Heart right ventricle (tissue), 16 donors: ENCODE measurements at regions not wholly inside any gene's neighbourhood (a gene's known extent, or its start where the extent isn't known, plus 50 kb on each side); places are given as distances from the start of the nearest gene placed in this dataset.

Source experiments
- ATAC-seq, 8 donors: fragments of 200-7000 bp; cut with Tn5 transposase; one replicate each; pipeline ENCODE4 v1.9.1; 2020; ENCODE audit warnings: mild to moderate bottlenecking in 8 of 8, moderate library complexity in 8 of 8, moderate number of reproducible peaks in 1 of 8
- DNase-seq, 2 donors: peaks; one replicate each; pipeline ENCODE4 v3.0.0-alpha.2; 2020
- H3K27ac ChIP-seq, 10 donors: fragments of 200-600 bp; sonication (generic) in 2 of 10; one replicate each; pipeline versions ENCODE4 v1.5.0 to v1.8.0; 2020 to 2022; ENCODE audit warnings: mild to moderate bottlenecking in 3 of 10
- H3K27me3 ChIP-seq, 7 donors: fragments of 200-600 bp; one replicate each; pipeline ENCODE4 v1.8.0; 2021 to 2022; ENCODE audit warnings: mild to moderate bottlenecking in 2 of 7
- H3K36me3 ChIP-seq, 9 donors: fragments of 200-600 bp; sonication (generic) in 1 of 9; one replicate each; pipeline versions ENCODE4 v1.5.0 to v1.8.0; 2020 to 2022; ENCODE audit warnings: mild to moderate bottlenecking in 2 of 9
- H3K4me1 ChIP-seq, 9 donors: fragments of 200-600 bp; sonication (generic) in 1 of 9; one replicate each; pipeline versions ENCODE4 v1.5.0 to v1.8.0; 2020 to 2022; ENCODE audit warnings: mild to moderate bottlenecking in 4 of 9
- H3K4me3 ChIP-seq, 10 donors: fragments of 200-600 bp; sonication (generic) in 2 of 10; one replicate each; pipeline versions ENCODE4 v1.5.0 to v1.8.0; 2020 to 2022; ENCODE audit warnings: mild to moderate bottlenecking in 7 of 10, moderate library complexity in 2 of 10
- H3K9me3 ChIP-seq, 11 donors: fragments of 200-600 bp in 10 of 11; sonication (generic) in 2 of 11; one replicate each; pipeline versions ENCODE4 v1.5.0 to v1.8.0; 2013 to 2022; ENCODE audit warnings: mild to moderate bottlenecking in 2 of 11, control low read depth in 1 of 11, moderate library complexity in 1 of 11
- CTCF ChIP-seq, 9 donors: fragments of 200-600 bp; sonication (generic) in 2 of 9; IDR thresholded peaks; one replicate each; pipeline versions ENCODE4 v1.5.0 to v1.8.0; 2021 to 2022; ENCODE audit warnings: antibody characterized with exemption in 9 of 9, mild to moderate bottlenecking in 5 of 9, moderate library complexity in 1 of 9
- WGBS, 2 donors: extraction: QIAGEN DNeasy Blood & Tissue Kit; methylation state at CpG; one replicate each; pipeline ENCODE4 v1.1.7; 2013; ENCODE audit warnings: inconsistent platforms in 1 of 2; 5-methylcytosine and 5-hydroxymethylcytosine counted together
- intact Hi-C, 10 donors: fragments of 100-400 bp; cut with DNase I; formaldehyde crosslinking; loops; one replicate each; pipeline versions ENCODE4 v1.11.1 to v1.14.2; 2022
- donor health status: Arrhythmogenic right ventricular cardiomyopathy.
- donor health status: ischemic (EF 13 %, LVEDD 7.1; RV severe dilation, severe dysfunction).
- donor health status: healthy with polysubstance abuse.
- donor health status: DM: no; HTN: yes; CAD: no.
- donor health status: DM: no; HTN: no; CAD: no.
- donor health status: ischemic (EF 25% LVEDD 6.9; RV normal size, moderate dysfunction).
- donor health status: ischemic (EF 25% LVEDD 5.7; RV mildly dilated, moderate dysfunction).
- donor health status: healthy.
- donor health status: DM: yes; HTN: yes; CAD: no.
- donor health status: Ischemic cardiomyopathy.
- donor health status: ischemic (EF 35%, LVEDD 5.7; RV mildly dilated, moderate dysfunction).
- donor health status: nonischemic (EF 11% LVEDD 7.7; RV severe dilation, severe dysfunction).
- donor health status: DM: yes; HTN: yes; CAD: no.
- donor health status: PGD.
- donor health status: ischemic (EF 29% LVEDD 5.4; RV normal size, mild dysfunction).
- donor health status: nonischemic (EF 23%, LVEDD 6.1; RV moderate dilation, normal function).

- peak overlapping the region in 9 of 10 donors; percentile 18 to 78 (median 55) for H3K27ac ChIP-seq
- ATAC-seq (peak in 5 of 8 donors; percentile 38 to 81 (median 72)), DNase-seq (no peak)
- H3K4me3 ChIP-seq: no peak overlapping the region
- no peaks in the 10 kb centered on the region for H3K9me3 ChIP-seq
- TF ChIP-seq CTCF (IDR thresholded peaks at IDR 0.05): no peak
- WGBS, 2 donors: 63 to 67% methylated on average over 8 of the region's 8 CpGs
- H3K4me1 ChIP-seq: peaks cover 0 to 39% (median 10%) of the 10 kb centered on the region in 9 donors
- intact Hi-C loops: loop anchor here in 2 of 10 donors (5.0 to 10.0 kb wide), 2 partner anchors 130 to 132 kb away; partner anchors contain the start of gene MYLIP (in 2 of the 2)
- no peaks in the 10 kb centered on the region for H3K36me3 ChIP-seq
- peaks cover 0 to 4% (median 0%) of the 10 kb centered on the region in 7 donors for H3K27me3 ChIP-seq
Measured at GRCh38 chr6:15994814-15995459, 133.9 kb upstream of the MYLIP start.

DNA sequence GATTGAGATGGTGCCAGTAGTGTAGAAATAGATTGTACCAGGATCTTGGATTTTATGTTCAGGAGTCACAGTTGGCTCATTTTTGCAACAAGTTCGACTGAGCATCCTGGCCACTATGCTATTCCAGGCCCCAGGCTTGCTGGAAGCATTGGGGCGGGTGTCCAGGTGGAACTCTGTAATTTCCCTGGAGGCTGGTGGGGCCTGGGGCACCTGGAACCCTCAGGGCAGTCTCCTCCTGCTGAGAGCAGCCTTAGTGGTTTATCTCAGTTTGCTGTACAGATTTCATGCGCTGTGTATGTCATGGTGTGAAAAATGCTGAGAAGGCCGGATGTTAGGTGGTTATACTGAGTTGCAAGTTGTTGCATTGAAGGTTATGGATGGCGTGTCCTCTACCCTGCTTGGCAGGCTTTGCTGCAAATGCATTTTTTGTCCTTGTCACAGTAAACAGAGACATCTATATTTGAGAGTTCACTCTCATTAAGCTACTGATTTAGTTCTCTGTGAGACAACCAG lies 135.1 kb upstream of the MYLIP start:
- Histone ChIP-seq H3K9me3 (no peaks in the 10 kb centered on the region), H3K27me3 (no peaks in the 10 kb centered on the region), H3K4me3 (no peak overlapping the region), H3K36me3 (no peaks in the 10 kb centered on the region), H3K4me1 (peaks cover 0 to 39% (median 10%) of the 10 kb centered on the region in 9 donors), H3K27ac (peak overlapping the region in 2 of 10 donors; percentile 73 to 78)
- WGBS, 2 donors: 96 to 98% methylated on average over 5 of the region's 5 CpGs
- TF ChIP-seq CTCF (IDR thresholded peaks at IDR 0.05): no peak
- ATAC-seq (no peak), DNase-seq (no peak)
- intact Hi-C loops: loop anchor here in 1 of 10 donors (10.0 kb wide), 1 partner anchor 131 kb away; the partner anchor contains the start of gene MYLIP

DNA sequence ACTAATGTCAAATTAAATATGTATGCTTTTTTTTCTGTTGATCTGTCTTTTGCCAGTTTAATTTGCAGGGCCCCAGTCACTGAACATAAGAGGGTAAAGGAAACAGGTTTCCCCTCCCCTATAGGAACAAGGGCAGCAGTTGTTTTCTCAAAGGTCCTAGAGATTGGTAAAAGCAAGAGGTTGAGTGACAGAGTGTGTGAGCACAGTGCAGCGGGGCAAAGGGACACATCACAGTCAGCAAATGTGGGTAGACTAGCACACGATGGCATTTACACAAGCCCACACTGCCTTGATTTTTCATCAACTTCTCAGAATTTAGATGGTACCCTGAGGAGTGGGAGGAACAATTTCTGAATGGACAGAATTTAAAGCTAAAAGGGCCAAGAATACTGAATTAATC lies 138.7 kb upstream of the MYLIP start:
- Histone ChIP-seq H3K4me3 (no peak overlapping the region), H3K9me3 (no peaks in the 10 kb centered on the region), H3K27ac (no peak overlapping the region), H3K4me1 (peaks cover 0 to 11% (median 0%) of the 10 kb centered on the region in 9 donors), H3K27me3 (no peaks in the 10 kb centered on the region), H3K36me3 (no peaks in the 10 kb centered on the region)
- DNase-seq (no peak), ATAC-seq (no peak)
- intact Hi-C loops: loop anchor here in 1 of 10 donors (10.0 kb wide), 1 partner anchor 135 kb away; the partner anchor contains the start of gene MYLIP
- TF ChIP-seq CTCF (IDR thresholded peaks at IDR 0.05): no peak
- 95 to 99% methylated on average over 2 of the region's 2 CpGs for WGBS, 2 donors

GRCh38 chr6:15989397-15989796 lies 139.5 kb upstream of the MYLIP start:
- intact Hi-C loops: no loop called here
- H3K9me3 ChIP-seq: no peaks in the 10 kb centered on the region
- no peaks in the 10 kb centered on the region for H3K36me3 ChIP-seq
- DNase-seq (no peak), ATAC-seq (no peak)
- H3K4me1 ChIP-seq: peaks cover 0 to 5% (median 0%) of the 10 kb centered on the region in 9 donors
- 93 to 96% methylated on average over 2 of the region's 2 CpGs for WGBS, 2 donors
- no peak overlapping the region for H3K4me3 ChIP-seq
- TF ChIP-seq CTCF (IDR thresholded peaks at IDR 0.05): no peak
- H3K27ac ChIP-seq: no peak overlapping the region
- no peaks in the 10 kb centered on the region for H3K27me3 ChIP-seq
